Sigmoid colon (tissue), 6 donors: ENCODE measurements at regions not wholly inside any gene's neighbourhood (a gene's known extent, or its start where the extent isn't known, plus 50 kb on each side); places are given as distances from the start of the nearest gene placed in this dataset.

Experiments
- DNase-seq: peaks from one replicate; pipeline ENCODE4 v3.0.0-alpha.2; 2019
- H3K27ac ChIP-seq, 4 donors: fragments of 200-600 bp; sonication (generic); one replicate each; pipeline ENCODE4 v1.5.1; 2016 to 2019; ENCODE audit warnings: mild to moderate bottlenecking in 1 of 4
- H3K27me3 ChIP-seq, 3 donors: fragments of 200-600 bp; sonication (generic); one replicate each; pipeline ENCODE4 v1.5.1; 2019; ENCODE audit warnings: mild to moderate bottlenecking in 1 of 3
- H3K36me3 ChIP-seq, 4 donors: fragments of 200-600 bp; sonication (generic); one replicate each; pipeline ENCODE4 v1.5.1; 2016 to 2019
- H3K4me1 ChIP-seq, 4 donors: fragments of 200-600 bp; sonication (generic); one replicate each; pipeline ENCODE4 v1.5.1; 2017 to 2019
- H3K4me3 ChIP-seq, 4 donors: fragments of 200-600 bp; sonication (generic); one replicate each; pipeline ENCODE4 v1.5.1; 2017 to 2019; ENCODE audit warnings: mild to moderate bottlenecking in 2 of 4, moderate library complexity in 1 of 4
- H3K9me3 ChIP-seq, 4 donors: fragments of 200-600 bp in 3 of 4; sonication (generic) in 3 of 4; one replicate each; pipeline versions ENCODE4 v1.5.1 to v1.6.1; 2013 to 2019
- CTCF ChIP-seq, 4 experiments: fragments of 450-650 bp in 3 of 4; fragments of 200-600 bp in 1 of 4; IDR thresholded peaks; one replicate each; pipeline ENCODE4 v1.5.1; 2016 to 2019; ENCODE audit warnings: antibody characterized with exemption in 4 of 4, mild to moderate bottlenecking in 3 of 4, moderate library complexity in 2 of 4
- EP300 ChIP-seq, 4 donors: sonication (generic); formaldehyde crosslinking; IDR thresholded peaks; one replicate each; pipeline ENCODE4 v1.6.1; 2017; ENCODE audit warnings: antibody characterized with exemption in 4 of 4
- POLR2A ChIP-seq, 2 donors: fragments of 450-650 bp; IDR thresholded peaks; one replicate each; pipeline ENCODE4 v1.6.1; 2016; ENCODE audit warnings: antibody characterized with exemption in 2 of 2, mild to moderate bottlenecking in 2 of 2, moderate library complexity in 2 of 2
- POLR2AphosphoS5 ChIP-seq, 4 donors: sonication (generic); formaldehyde crosslinking; IDR thresholded peaks; one replicate each; pipeline ENCODE4 v1.6.1; 2017; ENCODE audit warnings: antibody characterized with exemption in 4 of 4
- WGBS, 2 donors: extraction: QIAGEN DNeasy Blood & Tissue Kit; methylation state at CpG; one replicate each; pipeline ENCODE4 v1.1.7; 2013; 5-methylcytosine and 5-hydroxymethylcytosine counted together
- intact Hi-C: fragments of 100-400 bp; cut with DNase I; formaldehyde crosslinking; loops from one replicate; pipeline ENCODE4 v1.15.1; 2023
- donor health status: healthy with polysubstance abuse.
- donor health status: healthy.

- Histone ChIP-seq H3K27me3 (no peaks in the 10 kb centered on the region), H3K9me3 (no peaks in the 10 kb centered on the region), H3K36me3 (no peaks in the 10 kb centered on the region), H3K4me1 (no peaks in the 10 kb centered on the region), H3K27ac (no peak overlapping the region), H3K4me3 (no peak overlapping the region)
- 68 to 84% methylated on average over 3 of the region's 3 CpGs for WGBS, 2 donors
- DNase-seq, result no peak
- intact Hi-C loops, result no loop called here
- TF ChIP-seq POLR2A (IDR thresholded peaks at IDR 0.05), result no peak
- TF ChIP-seq CTCF (IDR thresholded peaks at IDR 0.05), result no peak
- no peak for TF ChIP-seq EP300 (IDR thresholded peaks at IDR 0.05)
- no peak for TF ChIP-seq POLR2AphosphoS5 (IDR thresholded peaks at IDR 0.05)
These were observed 178.0 kb downstream of the TEX13C start for GRCh38 chrX:125497667-125498066.

GRCh38 chrX:125503769-125504168 lies 184.1 kb downstream of the TEX13C start:
- WGBS, 2 donors, result 69 to 81% methylated on average over 2 of the region's 2 CpGs
- Histone ChIP-seq H3K4me3 (no peak overlapping the region), H3K36me3 (no peaks in the 10 kb centered on the region), H3K9me3 (no peaks in the 10 kb centered on the region), H3K4me1 (no peaks in the 10 kb centered on the region), H3K27me3 (no peaks in the 10 kb centered on the region), H3K27ac (no peak overlapping the region)
- DNase-seq, result no peak
- TF ChIP-seq POLR2A (IDR thresholded peaks at IDR 0.05) (no peak), POLR2AphosphoS5 (IDR thresholded peaks at IDR 0.05) (no peak), EP300 (IDR thresholded peaks at IDR 0.05) (no peak)
- intact Hi-C loops, result no loop called here

- H3K9me3 ChIP-seq, result no peaks in the 10 kb centered on the region
- H3K4me3 ChIP-seq, result no peak overlapping the region
- H3K27ac ChIP-seq, result no peak overlapping the region
- no peaks in the 10 kb centered on the region for H3K36me3 ChIP-seq
- no peaks in the 10 kb centered on the region for H3K27me3 ChIP-seq
- WGBS, 2 donors, result 88 to 97% methylated on average over 2 of the region's 2 CpGs
- no peak for DNase-seq
- intact Hi-C loops, result no loop called here
- no peak for TF ChIP-seq POLR2A (IDR thresholded peaks at IDR 0.05)
- TF ChIP-seq POLR2AphosphoS5 (IDR thresholded peaks at IDR 0.05), result no peak
- no peak for TF ChIP-seq EP300 (IDR thresholded peaks at IDR 0.05)
- no peak for TF ChIP-seq CTCF (IDR thresholded peaks at IDR 0.05)
- H3K4me1 ChIP-seq, result no peaks in the 10 kb centered on the region
These were observed 185.5 kb downstream of the TEX13C start for GRCh38 chrX:125505207-125505606.

GRCh38 chrX:125507119-125507518 lies 187.4 kb downstream of the TEX13C start:
- H3K4me1 ChIP-seq, result no peaks in the 10 kb centered on the region
- DNase-seq, result no peak
- no peak overlapping the region for H3K4me3 ChIP-seq
- H3K36me3 ChIP-seq, result no peaks in the 10 kb centered on the region
- no peaks in the 10 kb centered on the region for H3K9me3 ChIP-seq
- intact Hi-C loops, result no loop called here
- H3K27ac ChIP-seq, result no peak overlapping the region
- TF ChIP-seq EP300 (IDR thresholded peaks at IDR 0.05) (no peak), CTCF (IDR thresholded peaks at IDR 0.05) (no peak), POLR2A (IDR thresholded peaks at IDR 0.05) (no peak), POLR2AphosphoS5 (IDR thresholded peaks at IDR 0.05) (no peak)
- no peaks in the 10 kb centered on the region for H3K27me3 ChIP-seq
- WGBS, 2 donors, result 96 to 97% methylated on average over 1 of the region's 1 CpG

GRCh38 chrX:125520029-125520428 lies 200.4 kb downstream of the TEX13C start:
- Histone ChIP-seq H3K27ac (no peak overlapping the region), H3K9me3 (no peaks in the 10 kb centered on the region), H3K4me1 (no peaks in the 10 kb centered on the region), H3K4me3 (no peak overlapping the region), H3K27me3 (no peaks in the 10 kb centered on the region), H3K36me3 (no peaks in the 10 kb centered on the region)
- DNase-seq, result no peak
- intact Hi-C loops, result no loop called here
- TF ChIP-seq POLR2A (IDR thresholded peaks at IDR 0.05) (no peak), POLR2AphosphoS5 (IDR thresholded peaks at IDR 0.05) (no peak), CTCF (IDR thresholded peaks at IDR 0.05) (no peak), EP300 (IDR thresholded peaks at IDR 0.05) (no peak)
- 73 to 86% methylated on average over 1 of the region's 1 CpG for WGBS, 2 donors
